Stimulated activated CD4-positive, alpha-beta T cell treated with anti-CD3 and anti-CD28 coated beads, Interleukin-2, amount 100 ng/mL, for 4 hours (primary cell): ENCODE measurements at regions not wholly inside any gene's neighbourhood (a gene's known extent, or its start where the extent isn't known, plus 50 kb on each side); places are given as distances from the start of the nearest gene placed in this dataset.

Source experiments
- DNase-seq: peaks from one replicate; pipeline ENCODE4 v3.0.0-alpha.2; 2020; ENCODE audit warnings: low read depth

DNA sequence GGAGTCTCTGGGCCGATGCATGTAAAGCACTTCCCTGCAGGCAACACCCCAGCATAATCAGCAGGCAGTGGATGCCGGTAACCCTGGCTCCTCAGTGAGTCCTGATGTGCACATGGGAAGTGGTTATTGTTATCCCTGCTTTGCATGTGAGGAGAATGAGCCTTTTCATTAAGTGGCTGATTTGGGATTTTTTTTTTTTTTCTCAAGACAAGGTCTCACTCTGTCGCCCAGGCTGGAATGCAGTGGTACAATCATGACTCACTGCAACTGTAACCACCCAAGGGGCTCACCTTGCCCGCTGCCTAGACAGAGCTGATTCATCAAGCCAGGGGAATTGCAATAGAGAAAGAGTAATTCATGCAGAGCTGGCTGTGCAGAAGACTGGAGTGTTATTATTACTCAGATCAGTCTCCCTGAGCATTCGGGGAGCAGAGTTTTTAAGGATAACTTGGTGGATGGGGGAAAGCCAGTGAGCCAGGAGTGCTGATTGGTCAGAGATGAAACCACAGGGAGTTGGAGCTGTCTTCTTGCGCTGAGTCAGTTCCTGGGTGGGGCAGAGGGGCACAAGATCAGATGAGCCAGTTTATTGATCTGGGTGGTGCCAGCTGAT, 95.4 kb downstream of the SOCS6 start:
- DNase-seq = no peak

DNA sequence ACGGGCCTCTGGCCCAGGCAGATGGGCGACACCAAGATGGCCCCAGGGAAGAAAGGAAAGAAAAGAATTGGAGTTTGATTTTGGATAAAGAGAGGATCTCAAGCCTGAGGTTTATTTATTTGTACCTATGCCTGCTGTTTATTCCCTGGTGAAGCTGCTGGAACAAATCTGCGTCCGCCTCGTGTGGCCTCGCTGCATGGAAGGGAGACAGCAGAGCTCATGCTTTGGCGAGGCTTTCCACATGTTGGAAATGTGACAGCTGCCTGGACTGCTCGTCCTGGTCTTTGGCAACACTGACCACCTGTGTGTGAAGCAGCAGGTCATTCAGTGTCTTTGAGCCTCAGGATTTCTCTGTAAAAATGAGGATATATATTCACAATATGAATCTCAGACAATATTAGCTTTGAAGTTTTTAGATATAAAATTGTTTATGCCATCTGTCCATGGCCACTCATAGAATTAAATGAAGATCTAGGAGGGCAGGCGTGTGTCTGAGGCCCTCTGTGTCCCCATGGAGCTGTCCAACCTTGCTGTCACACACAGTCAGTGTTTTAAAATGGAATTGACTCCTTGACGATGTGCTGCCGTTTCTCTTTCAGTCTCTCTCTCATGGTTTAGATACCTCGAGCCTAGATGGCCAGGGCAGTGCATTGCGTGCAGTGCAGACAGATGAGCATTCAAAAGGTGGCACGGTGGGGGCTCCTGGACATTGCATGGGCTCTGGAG, 94.3 kb downstream of the SOCS6 start:
- no peak for DNase-seq

DNA sequence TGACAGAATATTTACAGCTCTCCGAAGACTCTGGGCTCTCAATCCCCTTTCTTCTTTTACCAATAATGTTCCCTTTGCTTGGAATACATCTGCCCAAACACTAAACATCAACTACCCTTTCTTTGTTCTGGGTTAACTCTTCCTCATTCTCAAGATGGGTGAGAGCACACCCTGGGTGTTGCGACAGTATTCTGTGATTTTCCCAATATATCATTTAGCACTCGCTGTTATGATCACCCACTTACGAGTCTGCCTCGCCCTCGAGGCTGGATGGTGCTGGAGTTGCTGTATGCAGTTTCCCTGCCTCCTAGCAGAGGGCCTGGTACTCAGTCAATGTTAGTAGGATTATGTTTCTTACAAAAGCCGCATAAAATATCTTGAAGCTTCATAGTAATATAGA, 93.2 kb downstream of the SOCS6 start:
- no peak for DNase-seq

DNA sequence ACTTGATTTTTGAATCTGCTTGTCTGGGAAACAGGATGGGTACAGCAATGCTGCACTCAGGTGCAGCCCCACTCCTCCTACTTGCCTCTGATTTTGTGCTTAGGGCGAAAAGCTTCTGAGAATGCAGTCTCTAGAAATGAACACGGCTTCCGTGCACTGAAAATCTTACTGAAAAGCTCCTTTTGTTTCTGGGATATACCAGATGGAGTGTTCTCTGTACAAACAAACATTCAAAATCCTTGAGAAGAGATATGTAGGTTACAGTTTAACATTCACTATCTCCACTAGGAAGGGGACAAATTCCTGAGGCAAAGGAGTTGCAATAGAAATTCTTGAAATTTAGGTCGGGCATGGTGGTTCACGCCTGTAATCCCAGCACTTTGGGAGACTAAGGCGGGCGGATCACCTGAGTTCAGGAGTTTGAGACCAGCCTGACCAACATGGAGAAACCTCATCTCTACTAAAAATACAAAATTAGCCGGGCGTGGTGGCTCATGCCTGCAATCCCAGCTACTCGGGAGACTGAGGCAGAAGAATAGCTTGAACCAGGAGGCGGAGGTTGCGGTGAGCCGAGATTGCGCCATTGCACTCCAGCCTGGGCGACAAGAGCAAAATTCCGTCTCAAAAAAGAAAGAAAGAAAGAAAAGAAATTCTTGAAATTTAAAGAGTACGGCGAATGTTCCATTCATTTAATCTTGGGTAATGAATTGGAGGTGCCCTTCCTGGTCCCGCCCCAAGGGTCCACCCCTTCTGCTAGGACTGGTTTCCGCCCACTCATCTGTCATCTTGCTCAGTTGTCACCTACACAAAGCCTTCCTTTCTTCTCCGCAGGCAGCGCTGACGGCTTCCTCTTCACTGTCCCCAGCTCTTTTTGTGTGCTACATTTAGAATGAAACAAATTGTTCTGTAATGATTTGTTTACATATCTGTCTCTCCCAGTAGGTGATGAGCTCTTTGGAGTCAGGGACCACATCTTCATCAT, 92.4 kb downstream of the SOCS6 start:
- no peak for DNase-seq
